Stimulated activated CD8-positive, alpha-beta memory T cell treated with anti-CD3 and anti-CD28 coated beads, Interleukin-12 subunit alpha, Interleukin-12 subunit beta, amount 100 ng/mL, for 4 hours (primary cell): ENCODE measurements at regions not wholly inside any gene's neighbourhood (a gene's known extent, or its start where the extent isn't known, plus 50 kb on each side); places are given as distances from the start of the nearest gene placed in this dataset.

Experiments
- DNase-seq: peaks from one replicate; pipeline ENCODE4 v3.0.0-alpha.2; 2020; ENCODE audit warnings: low read depth

DNA sequence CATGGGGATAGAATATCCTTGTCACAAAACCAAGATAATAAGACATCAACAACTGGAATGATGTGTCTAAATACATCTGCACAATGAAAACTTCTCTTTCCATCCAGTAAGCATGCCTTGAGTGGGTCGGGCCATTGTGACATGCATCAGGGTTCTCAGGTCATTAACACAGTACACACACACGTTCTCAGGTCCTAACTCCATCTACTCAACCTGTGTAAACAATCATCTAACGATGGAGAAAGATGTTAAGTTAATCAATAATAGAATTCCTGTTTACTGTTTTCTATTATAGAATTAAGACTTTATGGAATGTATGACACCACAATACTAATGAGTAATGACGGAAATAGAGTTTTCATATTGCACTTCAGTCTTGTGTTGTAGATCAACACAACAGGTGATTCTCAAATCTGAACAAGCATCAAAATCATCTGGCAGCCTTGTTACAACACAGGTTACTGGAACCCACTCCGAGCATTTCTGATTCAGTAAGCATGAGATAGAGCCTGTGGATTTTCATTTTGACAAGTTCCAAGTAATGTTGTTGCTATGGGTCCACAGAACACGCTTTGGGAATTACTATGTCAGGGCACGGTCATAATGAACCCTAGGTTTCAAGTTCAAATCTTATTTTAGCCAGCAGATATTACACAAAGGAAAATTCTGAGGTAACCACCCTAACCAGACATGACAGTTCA, 315.8 kb upstream of the TEX13C start:
- DNase-seq, result no peak

DNA sequence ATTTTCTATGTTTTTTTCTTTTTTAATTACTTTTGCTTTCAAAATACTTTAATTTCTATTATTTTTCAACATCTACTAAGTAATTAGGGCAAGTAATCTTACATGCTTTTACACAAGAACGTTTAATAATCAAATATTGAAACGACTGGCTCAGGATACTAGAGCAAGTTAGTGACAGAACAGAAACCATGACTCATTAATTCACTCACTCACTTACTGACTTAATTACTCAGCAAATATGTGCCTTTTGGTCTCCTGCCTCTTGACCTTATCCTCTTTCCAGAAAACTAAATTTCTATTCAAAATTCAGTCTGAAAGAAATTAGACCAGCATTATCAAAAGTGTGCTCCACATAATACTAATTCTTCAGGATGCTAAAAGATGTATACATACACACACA, 314.9 kb upstream of the TEX13C start:
- no peak for DNase-seq

DNA sequence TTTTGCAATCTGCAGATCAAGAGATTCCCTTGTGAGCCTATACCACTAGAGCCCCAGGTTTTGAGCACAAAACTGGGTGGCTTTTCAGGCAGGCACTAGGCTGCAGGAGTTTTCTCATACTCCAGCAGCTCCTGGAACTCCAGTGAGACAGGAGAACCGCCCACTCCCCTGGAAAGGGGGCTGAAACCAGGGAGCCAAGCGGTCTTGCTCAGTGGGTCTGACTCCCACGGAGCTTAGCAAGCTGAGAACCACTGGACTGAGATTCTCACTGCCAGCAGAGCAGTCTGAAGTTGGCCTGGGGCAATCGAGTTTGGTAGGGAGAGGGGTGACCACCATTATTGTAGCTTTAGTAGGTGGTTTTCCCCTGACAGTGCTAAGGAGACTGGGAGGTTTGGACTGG, 313.8 kb upstream of the TEX13C start:
- DNase-seq, result no peak

GRCh38 chrX:125006704-125007103, 313.0 kb upstream of the TEX13C start:
- DNase-seq, result no peak

DNA sequence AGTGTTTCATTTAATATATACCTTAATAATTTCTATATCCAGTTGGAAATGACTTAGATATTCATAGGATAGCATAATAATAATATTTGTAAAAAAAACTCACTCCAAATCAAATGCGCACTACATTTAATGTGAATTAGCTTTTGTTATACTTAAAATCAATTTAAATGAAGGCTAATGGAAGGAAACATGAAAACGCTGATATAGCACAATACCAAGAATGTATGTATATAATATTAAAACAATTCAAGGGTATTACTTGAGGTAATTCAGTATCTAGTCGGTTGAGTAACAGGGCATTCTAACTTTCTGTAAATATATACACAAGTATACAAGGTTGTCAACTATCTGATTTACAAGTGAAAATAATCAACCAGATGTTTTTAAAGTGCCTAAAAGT, 307.1 kb upstream of the TEX13C start:
- no peak for DNase-seq

- no peak for DNase-seq
Observed at GRCh38 chrX:125029131-125029530, 290.5 kb upstream of the TEX13C start.
